GM12878 (cell line): ENCODE measurements at regions not wholly inside any gene's neighbourhood (a gene's known extent, or its start where the extent isn't known, plus 50 kb on each side); places are given as distances from the start of the nearest gene placed in this dataset.

ENCODE experiments used
- EZH2 ChIP-seq: IDR thresholded peaks from 2 replicates; pipeline ENCODE4 v1.6.1; 2012; ENCODE audit warnings: low read depth, mild to moderate bottlenecking, control low read depth, inconsistent platforms, low read length, borderline replicate concordance; ENCODE audit not compliant: control insufficient read depth
- MLLT1 ChIP-seq: fragments of 450-650 bp; IDR thresholded peaks from 2 replicates; pipeline ENCODE4 v1.6.1; 2016; ENCODE audit warnings: mild to moderate bottlenecking
- SPI1 ChIP-seq: IDR thresholded peaks from 2 replicates; pipeline ENCODE4 v1.6.1; 2011; ENCODE audit warnings: low read depth, mild to moderate bottlenecking, low read length, moderate library complexity, borderline replicate concordance; ENCODE audit not compliant: insufficient read depth
- YY1 ChIP-seq: IDR thresholded peaks from 2 replicates; pipeline ENCODE4 v1.6.1; 2011; ENCODE audit warnings: low read depth, mild to moderate bottlenecking, low read length

GRCh38 chr3:5709714-5710113, 522.2 kb downstream of the EDEM1 start:
- TF ChIP-seq EZH2 = no peak
- TF ChIP-seq YY1 = no peak
- TF ChIP-seq SPI1 = no peak
- no peak for TF ChIP-seq MLLT1
